ENCODE measurements at regions not wholly inside any gene's neighbourhood (a gene's known extent, or its start where the extent isn't known, plus 50 kb on each side); places are given as distances from the start of the nearest gene placed in this dataset.

- TF ChIP-seq REST (IDR thresholded peaks at IDR 0.05; ENCODE audit: low read depth), result no peak
- TF ChIP-seq TAF1 (IDR thresholded peaks at IDR 0.05; ENCODE audit: low read depth), result no peak
- TF ChIP-seq EGR1 (IDR thresholded peaks at IDR 0.05), result no peak
Observed at GRCh38 chr22:19630614-19631013, 83.7 kb upstream of the SEPTIN5 start.
